ELF-1 (cell line): ENCODE measurements at regions not wholly inside any gene's neighbourhood (a gene's known extent, or its start where the extent isn't known, plus 50 kb on each side); places are given as distances from the start of the nearest gene placed in this dataset.
"Not testable (repeated sequence)": the region's sequence is repeated elsewhere in the genome, so short reads cannot be mapped to it uniquely, and the experiment has no call there.

Experiments
- DNase-seq: peaks from one replicate; pipeline ENCODE4 v3.0.0-alpha.2; 2016; ENCODE audit warnings: low read depth, low spot score

DNA sequence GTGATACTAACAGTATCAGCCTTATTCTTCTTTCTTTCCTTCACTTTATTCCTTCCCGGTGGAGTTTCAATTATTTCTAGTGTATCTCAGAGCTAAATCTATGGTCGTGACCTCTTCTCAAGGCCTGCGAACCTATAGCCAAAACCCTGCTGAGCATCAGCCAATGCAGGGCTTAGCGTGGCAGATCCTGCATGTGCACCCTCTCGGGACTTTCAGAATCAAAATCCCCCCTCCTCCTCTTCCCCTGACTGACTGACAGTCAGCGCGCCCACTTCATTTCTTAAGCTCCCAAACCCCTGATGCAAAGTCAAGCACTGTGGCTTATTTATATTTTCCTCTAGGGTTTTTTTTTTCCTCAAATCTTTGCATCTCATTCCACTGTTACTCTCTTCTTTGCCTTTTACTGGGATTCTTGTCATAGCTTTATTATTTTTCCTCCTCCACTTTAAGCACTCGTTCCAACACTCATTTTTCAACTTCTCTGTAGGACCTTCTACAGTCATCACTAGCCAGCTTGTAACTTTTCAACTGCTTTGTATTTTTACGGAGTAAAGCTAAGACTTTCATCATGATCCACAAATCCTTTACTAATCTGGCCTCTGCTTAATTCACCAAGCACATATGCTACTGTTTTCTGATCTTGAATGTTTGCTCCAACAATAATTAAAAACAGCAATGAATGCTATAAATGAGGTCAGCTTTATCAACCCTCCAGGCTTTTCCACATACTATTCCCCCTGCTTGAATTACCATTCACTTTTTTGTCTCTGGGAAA is 896.5 kb upstream of the PIK3C3 start:
- DNase-seq: no peak

GRCh38 chr18:41052625-41053024 is 902.4 kb upstream of the PIK3C3 start:
- DNase-seq: no peak

GRCh38 chr18:41046250-41046649 is 908.8 kb upstream of the PIK3C3 start:
- not testable (repeated sequence) for DNase-seq

DNA sequence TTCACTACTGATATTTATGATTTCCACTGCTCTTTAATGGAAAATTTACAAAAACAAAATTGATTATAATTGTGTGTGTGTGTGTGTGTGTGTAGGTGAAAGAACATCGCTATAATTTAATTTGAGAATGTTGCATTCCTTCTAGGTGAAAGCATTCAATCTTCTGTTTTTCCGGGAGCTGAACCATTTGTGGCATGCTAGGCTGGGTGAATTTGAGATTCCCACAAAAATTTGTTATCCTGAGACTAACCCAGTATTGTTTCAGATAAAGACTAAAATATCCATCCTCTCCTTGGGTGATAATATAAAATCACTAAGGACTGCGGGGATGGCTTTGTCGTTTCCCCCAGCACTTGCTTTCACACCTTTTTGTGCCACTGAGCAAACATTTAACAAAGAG is 911.2 kb upstream of the PIK3C3 start:
- DNase-seq: no peak

GRCh38 chr18:41042866-41043265 is 912.2 kb upstream of the PIK3C3 start:
- DNase-seq: no peak

GRCh38 chr18:41038071-41038470 is 917.0 kb upstream of the PIK3C3 start:
- DNase-seq: no peak

GRCh38 chr18:41036346-41036745 is 918.7 kb upstream of the PIK3C3 start:
- no peak for DNase-seq

GRCh38 chr18:41034413-41034812 is 920.6 kb upstream of the PIK3C3 start:
- no peak for DNase-seq

DNA sequence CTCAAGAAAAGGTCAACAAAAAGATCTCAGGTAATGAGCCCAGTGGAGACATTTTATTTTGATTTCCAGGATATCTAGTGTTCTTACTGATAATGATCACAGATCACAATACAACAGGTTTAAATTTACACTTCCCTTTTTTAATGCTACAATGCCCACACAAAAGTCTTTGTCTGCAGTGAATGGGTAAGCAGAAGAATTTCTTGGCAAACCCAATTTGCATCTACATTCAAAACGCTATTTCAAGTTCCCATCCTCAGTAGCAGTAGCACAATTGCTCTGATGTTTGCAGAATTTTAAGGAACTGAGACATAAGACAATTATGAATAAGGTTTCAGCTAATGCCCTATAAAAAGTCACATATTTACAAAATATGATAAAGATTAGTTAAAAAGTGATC is 929.4 kb upstream of the PIK3C3 start:
- DNase-seq: no peak

GRCh38 chr18:41024792-41025191 is 930.2 kb upstream of the PIK3C3 start:
- no peak for DNase-seq

GRCh38 chr18:41022484-41022883 is 932.5 kb upstream of the PIK3C3 start:
- no peak for DNase-seq

GRCh38 chr18:41021089-41021488 is 933.9 kb upstream of the PIK3C3 start:
- no peak for DNase-seq

DNA sequence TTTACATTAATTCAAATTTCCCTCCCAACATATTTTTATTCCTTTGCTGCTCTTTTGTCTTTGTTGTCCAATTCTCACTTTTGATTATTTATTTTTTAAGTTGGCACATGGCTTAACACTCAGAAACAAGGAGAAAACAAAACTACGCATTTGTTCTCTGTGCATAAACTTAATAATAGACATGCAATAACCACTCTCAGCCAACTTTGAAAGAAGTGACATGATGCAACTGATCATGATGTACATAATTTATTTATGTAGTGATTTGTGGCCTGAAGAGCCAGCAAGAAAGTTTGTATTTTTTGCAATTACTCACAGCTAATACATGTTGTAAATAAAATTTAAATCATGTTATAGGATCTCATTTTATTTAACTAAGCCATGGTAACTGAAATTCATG is 942.8 kb upstream of the PIK3C3 start:
- no peak for DNase-seq

- no peak for DNase-seq
Observed at GRCh38 chr18:41009926-41010325, 945.1 kb upstream of the PIK3C3 start.

DNA sequence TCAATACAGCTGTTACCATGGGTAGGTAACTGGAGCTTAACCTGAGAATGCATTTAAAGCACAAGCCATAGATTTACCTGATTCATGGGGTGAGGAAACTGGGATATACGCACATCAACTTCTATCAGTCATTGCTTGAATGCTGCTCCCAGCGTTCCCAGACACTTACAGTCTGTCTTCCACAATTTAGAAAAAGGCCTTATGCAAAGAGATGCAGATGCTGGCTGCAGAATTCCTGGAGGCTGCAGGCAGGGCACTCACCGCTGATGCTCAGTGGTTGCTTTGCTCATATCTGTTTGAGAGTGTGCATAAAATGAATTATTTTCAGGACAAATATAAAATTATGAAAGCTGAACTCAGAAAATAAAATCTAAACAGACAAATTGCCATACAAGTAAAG is 950.7 kb upstream of the PIK3C3 start:
- no peak for DNase-seq

- no peak for DNase-seq
Observed at GRCh38 chr18:40995529-40995928, 959.5 kb upstream of the PIK3C3 start.

GRCh38 chr18:40993363-40993762 is 961.7 kb upstream of the PIK3C3 start:
- no peak for DNase-seq

DNA sequence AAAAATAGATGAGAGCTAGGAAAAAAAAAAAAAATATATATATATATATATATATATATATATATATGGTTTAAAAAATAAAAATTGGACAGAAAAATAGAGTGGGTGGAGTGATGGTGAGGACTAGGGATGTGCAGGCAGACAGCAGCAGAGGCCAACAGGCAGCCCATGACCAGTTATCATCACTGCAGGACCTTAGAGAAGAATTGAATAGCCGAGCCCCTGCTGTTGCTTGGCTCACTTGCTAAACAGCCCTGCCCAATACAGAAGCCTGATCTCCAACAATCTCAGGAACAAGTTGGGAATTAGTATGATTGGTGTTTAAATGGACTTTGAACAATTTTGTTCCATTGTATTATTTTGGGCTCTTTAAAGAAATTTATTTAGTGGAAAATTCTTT is 967.5 kb upstream of the PIK3C3 start:
- no peak for DNase-seq

DNA sequence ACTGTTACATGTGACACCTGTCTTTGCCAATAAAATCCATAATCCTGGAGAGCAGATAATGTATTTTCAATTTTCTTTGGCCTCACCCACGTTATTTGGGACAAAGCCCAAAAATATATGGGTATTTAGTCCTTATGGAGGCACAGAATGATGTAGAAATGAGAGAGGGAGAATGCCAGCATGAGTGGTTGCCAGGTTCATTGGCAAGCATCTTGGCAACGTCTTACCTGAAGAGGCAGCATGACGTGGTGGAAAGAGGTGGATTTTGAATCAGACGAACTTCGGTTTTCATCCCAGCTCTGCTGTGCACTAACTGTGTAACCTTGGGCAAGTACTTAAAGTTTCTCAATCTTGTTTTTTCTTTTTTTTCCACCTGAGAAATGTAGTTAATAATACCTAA is 969.6 kb upstream of the PIK3C3 start:
- no peak for DNase-seq

DNA sequence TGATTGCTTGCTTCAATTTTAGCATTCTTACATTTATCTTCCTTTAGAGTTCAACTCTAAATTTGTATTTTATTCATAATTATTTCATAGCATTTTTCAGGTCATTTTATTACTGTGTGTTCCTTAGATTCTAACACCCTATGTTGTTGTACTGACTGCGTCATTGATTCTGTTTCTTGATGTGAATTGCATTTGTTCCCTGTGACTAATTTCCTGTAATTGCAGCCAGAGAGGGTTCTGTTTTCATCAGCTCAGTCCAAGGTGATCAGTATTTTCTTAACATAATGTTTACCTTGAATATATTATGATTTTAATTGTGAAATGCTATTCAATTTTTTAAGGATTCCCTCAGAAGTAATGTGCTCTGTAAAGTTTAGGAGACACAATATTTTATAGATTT is 970.2 kb upstream of the PIK3C3 start:
- DNase-seq: no peak

DNA sequence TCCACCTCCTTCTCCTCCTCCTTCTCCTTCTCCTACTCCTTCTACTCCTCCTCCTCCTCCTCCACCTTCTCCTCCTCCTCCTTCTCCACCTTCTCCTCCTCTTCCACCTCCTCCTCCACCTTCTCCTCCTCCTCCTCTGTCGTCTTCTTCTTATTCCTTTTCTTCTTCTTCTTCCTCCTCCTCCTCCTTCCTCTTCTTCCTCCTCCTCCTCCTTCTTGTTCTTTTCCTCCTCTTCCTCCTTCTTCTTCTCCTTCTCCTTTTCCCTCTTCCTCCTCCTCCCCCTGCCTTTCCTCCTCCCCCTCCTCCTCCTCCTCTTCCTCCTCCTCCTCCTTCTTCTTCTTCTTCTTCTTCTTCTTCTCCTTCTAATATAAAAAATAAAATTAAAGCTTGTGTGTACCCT is 971.2 kb upstream of the PIK3C3 start:
- no peak for DNase-seq

DNA sequence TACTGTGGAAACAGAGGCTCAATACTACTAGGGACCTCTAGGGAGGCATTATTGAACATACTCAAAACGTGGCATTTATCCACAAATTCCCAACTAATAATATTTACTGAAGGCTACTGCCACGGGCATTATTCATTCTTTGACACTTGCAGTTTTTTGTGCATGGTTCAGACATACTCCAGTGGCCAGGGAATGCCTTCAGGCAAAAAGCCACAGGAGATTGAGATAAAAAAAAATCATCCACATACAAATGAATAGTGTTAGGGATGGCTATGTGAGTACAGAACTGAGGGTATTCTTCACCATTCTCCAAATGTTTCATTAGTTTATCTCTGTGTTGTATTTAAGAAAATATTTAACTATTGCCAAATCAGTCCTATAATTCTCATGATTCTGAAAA is 974.9 kb upstream of the PIK3C3 start:
- no peak for DNase-seq

DNA sequence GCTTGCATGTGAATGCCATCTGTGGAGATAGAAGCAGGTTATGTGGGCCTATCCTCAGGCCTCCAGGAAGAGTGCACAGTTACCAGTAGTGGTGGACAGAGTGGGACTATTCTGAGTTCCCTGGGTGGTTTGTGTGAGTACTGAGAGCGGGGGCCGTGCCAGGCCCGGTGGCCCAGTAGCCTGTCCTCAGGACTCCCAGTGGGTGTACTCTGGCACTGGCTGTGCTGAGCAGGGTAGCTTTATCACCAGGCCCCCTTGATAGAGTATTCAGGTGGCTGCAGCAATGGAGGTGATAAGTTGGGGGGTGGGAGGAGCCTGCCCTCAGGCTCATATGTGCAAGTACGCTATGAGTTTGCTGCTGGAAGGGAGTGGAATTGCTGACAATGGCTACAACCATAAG is 979.0 kb upstream of the PIK3C3 start:
- no peak for DNase-seq

GRCh38 chr18:40974448-40974847 is 980.6 kb upstream of the PIK3C3 start:
- DNase-seq: no peak
